ENCODE measurements at regions not wholly inside any gene's neighbourhood (a gene's known extent, or its start where the extent isn't known, plus 50 kb on each side); places are given as distances from the start of the nearest gene placed in this dataset.

DNA sequence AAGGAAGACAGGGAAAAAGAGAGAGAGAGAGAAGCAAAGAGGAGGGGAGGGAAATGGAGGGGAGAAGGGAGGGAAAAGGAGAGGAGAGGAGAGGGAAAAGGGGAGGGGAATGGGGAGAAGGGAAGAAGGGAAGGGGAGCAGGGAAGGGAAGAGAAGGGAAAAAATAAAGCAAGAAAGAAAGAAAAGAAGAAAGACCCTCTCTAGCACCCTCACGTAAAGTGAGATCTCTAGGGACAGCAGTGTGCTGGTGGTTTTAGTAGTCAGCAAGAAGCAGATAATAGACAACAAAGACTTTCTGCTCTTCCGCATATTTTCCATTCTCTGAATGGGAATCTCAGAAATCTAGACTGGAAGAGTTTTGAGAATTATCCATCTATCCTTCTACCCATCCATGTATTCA, 201.8 kb upstream of the RFC3 start:
- no peak for DNase-seq (ENCODE audit: low read depth in 1 of 2, low spot score in 1 of 2)

DNA sequence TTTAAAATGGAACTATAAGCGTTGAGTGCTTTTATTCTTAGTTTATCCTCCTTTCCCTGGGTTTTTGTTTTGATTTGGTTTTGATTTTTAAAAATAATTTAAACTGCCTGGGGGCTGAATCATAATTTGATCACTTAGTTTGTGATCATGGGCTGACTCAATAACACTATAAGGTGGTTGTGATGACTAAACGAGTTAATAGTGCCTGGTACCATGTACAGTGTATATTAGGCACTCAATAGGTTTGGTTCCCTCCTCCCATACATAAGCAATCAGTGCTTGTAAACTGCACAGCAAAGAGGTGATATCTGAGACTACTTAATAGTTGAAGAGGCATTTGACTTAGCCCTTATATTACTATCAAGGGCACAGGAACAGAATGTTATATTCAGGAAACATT, 200.9 kb upstream of the RFC3 start:
- no peak for DNase-seq (ENCODE audit: low read depth in 1 of 2, low spot score in 1 of 2)

DNA sequence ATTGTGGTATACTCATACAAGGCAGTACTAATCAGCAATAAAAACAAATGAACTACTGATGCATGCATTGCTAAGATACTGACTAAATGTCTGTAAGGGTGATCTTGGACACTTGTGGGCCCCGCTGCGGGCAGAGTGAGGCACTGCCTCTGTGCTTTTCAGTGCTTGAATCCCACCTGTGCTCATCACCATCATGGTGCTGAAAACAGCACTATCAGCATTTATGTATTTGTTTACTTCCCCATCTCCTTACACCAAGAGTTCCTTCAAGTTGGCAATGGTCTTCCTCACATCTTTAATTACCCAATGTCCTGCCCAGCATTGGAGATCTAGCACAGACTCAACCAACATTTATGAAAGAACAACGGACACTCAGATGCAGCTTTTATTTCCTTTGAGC, 193.7 kb upstream of the RFC3 start:
- no peak for DNase-seq (ENCODE audit: low read depth in 1 of 2, low spot score in 1 of 2)

DNA sequence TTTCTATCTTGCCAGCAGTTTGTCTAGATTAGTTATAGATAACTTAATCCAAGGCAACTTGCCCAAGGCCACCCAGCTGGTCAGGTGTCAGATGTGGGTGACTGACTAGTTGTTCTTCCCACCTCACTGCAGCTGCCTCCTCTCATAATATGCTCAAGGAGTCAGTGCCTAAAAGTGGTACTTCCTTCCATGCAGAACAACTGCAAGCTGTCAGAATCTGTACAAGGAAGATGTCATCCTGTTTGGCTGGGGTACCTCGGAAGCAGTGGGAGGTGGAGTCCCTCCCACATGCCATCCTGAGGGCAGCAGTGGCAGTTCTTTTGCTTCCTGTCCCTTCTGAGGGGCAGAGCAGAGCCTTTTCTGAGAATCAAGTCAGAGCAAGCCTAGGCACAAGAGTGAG, 193.2 kb upstream of the RFC3 start:
- no peak for DNase-seq (ENCODE audit: low read depth in 1 of 2, low spot score in 1 of 2)

DNA sequence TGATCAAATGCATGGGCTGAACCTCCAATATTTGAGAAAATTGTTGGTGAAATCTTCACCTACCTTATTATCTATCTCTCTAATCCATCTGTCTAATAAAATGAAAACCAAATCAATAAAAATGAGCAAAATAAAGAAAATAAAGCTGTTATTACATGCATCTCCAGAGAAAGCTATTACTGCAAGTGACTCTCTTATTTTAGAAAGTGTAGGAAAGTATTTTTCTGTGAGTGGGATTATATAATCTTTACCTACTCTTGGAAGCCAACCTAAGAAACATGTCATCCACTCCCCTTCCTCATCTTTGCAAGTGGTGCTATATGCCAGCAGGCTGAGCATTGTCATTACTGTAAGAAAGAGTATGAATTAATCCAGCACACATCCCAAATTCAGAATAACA, 191.5 kb upstream of the RFC3 start:
- no peak for DNase-seq (ENCODE audit: low read depth in 1 of 2, low spot score in 1 of 2)

DNA sequence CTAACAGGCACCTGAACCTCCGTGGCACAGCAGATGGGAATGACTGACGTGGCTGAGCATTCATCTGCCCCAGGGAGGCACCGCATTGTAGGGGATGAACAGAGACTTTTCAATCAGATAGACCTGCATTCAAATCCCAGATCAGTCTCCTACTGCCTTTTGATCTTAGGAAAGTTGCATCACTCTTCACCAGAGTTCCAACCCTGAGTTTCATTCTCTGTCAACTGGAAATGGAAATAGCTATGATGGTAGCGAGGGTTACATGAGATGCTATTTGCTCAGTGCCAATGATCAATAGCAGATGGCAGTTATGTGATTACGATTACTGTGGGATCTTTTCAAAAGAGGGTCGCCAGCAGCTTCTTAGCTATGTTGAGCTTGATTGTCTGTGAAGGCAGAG, 189.3 kb upstream of the RFC3 start:
- DNase-seq (ENCODE audit: low read depth in 1 of 2, low spot score in 1 of 2): no peak

DNA sequence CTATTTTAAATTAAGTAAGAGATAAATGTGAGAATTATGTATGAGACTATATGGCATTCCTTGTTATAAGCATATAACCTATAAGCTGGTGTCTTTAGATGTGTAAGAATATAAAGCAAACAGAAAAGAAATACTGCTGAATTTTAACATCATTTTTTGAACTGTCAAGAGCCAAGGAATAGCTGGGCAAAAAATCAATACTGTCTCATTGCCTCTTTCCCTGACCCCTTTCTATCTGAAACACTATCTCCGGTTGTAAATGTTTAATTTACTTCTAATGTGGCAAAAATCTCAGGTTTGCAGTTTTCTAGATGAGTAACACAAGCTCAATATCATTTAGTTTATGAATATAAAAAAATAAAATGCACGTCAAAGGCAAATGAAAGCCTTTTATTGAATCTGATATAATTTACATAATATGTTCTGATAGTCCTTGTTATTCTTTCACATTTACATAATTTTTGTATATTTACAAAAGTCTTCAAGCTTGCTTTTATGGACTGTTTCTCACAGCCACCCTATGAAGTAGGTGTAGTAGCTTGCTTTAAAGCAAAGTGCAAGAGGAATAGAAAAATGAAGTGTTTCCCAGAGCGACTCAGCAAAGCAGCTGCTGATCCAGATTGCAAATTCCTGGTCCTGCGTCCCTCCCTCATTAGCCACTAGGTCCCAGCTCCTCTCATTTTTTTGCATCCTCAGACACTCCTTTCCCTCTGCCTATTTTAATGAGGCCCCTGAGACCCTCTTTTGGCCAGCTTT, 188.2 kb upstream of the RFC3 start:
- no peak for DNase-seq (ENCODE audit: low read depth in 1 of 2, low spot score in 1 of 2)

DNA sequence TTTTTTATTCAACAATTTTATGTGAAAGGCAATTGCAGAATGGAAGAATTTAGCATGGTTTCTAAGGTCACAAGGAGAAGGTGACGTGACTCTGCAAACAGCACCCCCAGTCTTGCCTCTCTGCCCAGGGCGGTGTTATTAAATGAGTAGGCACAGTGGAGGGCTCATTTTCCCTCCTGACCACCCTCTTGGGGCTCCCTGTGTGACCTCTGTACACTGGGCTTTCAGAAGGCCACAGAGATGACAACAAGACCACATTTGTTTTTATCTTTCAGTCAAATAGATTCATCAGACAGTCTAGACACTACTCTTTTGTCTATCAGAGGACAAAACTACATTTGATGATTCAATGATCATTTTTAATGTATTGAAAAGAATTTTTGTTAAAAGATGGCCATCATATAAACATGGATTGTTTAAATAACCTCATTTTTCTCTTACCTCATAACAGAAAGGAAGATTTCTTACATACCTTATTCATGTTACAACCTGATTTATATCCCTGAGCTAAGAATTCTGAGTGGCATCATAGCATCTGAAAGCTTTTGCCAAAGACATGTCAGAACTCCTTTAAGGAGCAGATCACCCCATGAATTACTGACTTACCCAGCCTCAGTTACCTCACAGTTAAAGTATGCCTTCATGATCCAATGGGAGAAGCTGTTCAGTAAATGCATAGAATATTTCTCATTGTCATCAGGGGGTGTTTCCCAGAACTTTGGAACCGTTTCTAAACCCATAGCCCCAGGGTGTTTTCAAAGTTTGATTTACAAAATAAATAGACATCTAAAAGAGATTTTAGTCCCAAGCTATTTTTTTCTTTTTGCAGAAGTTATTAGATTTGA, 184.0 kb upstream of the RFC3 start:
- no peak for DNase-seq (ENCODE audit: low read depth in 1 of 2, low spot score in 1 of 2)

DNA sequence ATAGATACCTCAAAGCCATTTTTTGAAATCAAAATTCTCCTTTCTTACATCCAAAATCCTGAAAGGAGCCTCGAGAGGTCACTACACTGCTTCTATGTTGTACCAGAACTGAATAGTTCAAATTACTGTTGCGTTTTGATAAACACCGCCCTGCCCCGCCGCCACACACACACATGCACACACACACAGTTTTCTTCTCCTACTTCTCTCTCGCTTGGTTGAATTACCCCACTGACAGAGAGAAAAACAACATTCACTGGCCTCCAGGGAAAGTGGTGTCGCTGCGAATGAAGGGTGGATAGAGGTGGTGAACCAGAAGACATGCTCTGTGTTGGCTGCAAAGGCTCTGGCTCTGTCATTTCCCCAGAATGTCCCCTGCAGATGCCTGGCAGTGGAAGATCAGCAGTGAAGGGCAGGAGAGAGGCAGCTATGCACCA, 183.4 kb upstream of the RFC3 start:
- no peak for DNase-seq (ENCODE audit: low read depth in 1 of 2, low spot score in 1 of 2)

DNA sequence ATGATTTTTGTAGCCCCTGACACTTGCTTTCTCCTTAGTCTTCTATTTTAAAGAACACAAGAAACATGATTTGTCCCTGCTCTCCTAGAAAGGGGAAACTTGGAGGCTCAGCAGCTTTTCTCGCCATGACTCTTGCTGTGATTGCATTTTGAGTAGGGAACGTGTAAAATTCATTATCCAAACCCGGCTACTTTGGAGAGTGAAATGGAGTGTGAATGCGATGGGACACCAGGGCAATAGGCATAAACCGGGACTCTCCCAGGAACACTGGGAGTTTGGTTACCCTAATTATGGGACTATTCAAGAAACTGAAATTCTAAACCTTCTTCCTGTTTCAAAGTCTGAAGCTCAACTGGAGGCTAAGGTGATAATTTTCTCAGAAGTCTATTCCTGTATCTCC, 181.7 kb upstream of the RFC3 start:
- DNase-seq (ENCODE audit: low read depth in 1 of 2, low spot score in 1 of 2): no peak

DNA sequence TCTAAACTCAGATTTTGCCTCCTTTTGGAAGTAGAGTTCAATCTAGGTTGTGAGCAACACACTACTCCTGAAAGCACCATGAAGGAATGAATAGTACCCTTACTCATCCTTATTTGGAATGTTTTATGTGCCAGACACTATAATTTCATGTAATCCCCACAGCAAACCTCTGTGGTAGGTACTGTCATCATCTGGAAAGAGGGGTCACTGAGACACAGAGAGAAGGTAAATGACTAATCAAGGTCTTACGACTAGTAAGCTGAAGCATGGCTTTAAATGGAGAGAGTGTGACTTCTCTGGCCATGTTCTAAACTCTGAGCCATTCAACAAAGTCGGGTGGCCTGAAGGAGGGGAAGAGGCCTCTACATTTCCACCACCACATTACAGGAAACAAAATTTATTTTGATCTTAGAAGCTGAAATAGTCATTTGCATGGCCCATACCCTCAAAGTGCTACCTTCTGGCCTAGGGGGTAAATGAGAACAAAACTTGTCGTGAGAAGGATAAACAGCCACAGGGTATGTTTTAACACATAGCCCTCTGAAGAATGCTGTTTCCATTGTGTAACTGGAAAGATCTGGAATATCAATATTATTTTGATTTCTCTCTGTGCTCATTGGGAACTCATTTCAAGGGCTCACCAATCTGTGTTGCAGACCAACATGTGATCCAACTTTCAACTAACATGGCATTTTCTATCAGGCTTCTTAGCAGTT, 180.8 kb upstream of the RFC3 start:
- DNase-seq (ENCODE audit: low read depth in 1 of 2, low spot score in 1 of 2): no peak

DNA sequence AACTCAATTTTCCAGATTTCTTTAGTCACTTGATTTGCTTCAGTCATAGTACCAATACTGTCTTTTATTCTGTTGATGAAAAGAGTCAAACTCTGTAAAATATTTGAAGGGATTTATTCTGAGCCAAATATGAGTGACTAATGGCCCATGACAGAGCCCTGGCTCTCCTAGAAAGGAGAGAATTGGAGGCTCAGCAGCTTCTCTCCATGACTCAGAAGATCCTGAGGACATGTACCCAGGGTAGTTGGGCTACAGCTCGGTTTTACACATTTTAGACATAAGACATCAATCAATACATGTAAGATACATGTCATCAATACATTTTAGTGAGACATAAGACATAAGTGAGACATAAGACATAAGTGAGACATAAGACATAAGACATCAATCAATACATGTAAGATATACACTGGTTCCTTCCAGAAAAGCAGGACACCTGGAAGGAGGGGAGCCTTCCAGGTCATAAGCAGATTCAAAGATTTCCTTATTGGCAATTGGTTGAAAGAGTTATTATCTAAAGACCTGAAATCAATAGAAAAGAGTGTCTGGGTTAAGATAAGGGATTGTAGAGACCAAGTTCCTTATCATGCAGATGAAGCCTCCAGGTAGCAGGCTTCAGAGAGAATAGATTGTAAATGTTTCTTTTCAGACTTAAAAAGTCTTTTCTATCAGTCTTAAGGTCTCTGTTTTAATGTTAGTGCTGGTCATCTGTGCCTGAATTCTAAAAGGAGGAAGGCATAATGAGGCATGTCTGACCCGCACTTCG, 179.8 kb upstream of the RFC3 start:
- DNase-seq (ENCODE audit: low read depth in 1 of 2, low spot score in 1 of 2): no peak

DNA sequence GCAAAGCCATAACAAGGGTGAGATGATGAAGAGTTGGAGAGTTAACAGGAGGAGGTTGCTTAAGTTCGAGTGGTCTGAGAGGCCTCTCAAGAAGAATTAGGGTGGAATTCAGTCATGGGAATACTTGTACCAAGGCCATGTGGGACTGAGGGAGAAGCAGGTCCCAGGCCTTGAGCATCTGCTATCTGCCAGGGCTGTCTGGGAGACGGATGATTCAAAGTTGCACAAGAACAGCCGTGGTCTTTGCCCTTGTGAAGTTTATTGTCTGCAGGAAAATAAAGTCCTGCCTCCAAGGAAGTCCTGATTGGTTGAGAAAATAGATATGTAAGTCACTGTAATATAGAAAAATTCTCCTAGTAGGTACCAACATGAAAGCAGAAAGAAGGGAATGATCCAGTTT, 178.8 kb upstream of the RFC3 start:
- no peak for DNase-seq (ENCODE audit: low read depth in 1 of 2, low spot score in 1 of 2)

DNA sequence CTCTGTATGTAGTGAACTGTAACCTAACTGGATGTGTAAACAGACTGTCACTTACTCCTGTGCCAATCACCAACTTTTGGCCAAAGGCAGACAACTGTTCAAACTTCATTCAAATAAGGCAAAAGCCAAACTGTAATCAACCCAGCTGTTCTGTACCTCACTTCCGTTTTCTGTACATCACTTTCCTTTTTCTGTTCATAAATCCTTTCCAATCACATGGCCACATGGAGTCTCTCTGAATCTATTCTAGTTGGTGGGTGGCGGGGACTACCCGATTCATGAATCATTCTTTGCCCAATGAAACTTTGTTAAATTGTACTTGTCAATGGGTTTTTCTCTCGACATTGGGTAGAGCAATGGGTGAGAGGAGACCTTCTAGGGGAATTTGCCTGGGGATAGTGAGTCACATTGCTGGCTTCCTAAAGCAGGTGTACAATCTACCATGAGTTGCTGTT, 178.3 kb upstream of the RFC3 start:
- DNase-seq (ENCODE audit: low read depth in 1 of 2, low spot score in 1 of 2): peak in 1 of 2 donors; percentile 26

DNA sequence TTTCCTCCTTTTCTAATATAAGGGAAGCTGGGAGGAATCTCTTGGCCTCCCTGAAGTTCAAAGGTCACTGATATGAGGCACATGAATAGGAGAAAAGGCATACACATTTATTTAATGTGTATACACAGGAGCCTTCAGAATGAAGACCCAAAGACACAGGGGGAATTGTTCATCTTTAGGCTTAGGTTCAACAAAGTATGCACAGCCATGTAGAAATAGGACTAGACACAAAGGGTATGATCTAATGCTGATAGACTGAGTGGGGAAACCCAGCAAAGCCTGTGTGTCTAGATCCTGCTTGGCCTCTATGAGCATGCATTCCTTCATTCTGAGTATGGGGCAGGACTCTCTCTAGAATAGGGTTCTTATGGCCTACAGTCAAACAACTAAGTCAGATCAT, 177.1 kb upstream of the RFC3 start:
- DNase-seq (ENCODE audit: low read depth in 1 of 2, low spot score in 1 of 2): no peak

DNA sequence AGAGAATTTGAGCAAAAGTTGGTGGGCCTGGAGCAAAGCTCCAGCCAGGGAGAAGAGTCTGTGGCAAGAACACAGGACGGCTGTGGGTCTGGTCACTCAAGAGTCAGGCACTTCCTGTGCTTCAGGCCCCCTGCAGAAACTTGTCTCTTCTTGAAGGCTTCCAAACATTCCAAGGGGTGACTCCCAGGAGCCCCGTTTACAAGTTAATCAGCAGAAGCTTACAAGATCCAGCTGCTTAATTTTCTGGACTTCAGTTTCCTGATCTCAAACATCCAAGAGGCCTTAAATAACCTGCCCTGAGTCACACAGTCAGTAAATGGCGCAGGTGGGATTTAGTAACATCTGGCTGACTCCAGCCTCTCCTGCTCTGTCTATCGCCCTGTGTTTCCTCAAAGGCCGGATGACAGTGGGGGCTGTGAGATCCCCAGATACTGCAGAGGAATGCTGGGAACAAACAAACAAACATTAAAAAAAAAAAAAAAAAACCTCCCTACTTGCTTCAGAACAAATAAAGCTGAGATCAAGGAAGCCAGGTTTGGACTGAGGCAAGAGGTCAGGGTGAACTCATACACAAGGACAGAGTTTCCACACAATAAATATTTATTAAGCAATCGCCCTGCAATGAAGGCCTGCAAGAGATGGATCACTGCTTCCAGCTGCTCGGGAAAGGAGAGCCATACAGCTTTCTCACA, 175.4 kb upstream of the RFC3 start:
- no peak for DNase-seq (ENCODE audit: low read depth in 1 of 2, low spot score in 1 of 2)

DNA sequence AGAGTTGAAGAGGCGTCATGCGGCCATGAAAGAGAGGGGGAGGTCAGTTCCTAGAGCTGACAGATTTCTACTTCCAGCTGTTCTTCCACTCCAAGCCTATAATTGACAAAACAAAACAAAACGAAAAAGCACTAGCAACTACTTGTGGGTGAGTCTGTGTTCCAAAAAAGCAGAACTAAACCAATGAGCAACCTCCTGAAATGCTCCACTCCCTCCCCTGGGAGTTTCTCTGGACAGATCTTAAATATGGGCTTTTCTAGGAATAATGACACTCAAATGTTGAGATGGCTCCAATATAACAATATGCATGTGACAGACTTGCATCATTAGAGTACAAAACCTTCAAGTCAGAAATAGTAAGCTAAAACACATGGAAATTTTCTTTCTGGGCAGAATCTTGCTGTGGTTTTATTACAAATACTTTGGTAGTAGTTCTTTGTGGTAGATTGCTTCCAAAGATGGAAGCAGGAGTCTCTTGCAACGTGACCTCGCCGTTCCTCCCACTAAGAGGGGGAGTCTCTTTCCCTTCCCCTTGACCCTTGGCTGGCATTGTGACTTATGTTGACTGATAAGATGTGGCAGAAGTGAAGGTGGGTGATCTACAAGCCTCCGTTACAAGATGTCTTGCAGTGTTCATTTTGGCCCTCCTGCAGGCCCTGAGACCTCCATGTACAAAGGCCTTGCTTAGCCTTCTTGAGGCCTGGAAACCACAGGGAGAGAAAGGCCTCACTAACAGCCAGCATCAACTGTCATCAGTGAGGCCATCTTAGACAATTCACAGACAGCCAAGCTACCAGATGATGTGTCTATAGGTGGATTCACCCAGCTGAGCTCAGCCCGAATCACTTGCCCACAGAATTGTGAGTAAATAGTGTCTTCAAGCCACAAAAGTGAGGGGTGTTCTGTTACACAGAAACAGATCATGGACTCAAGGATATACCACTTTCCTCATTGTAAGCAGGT, 173.1 kb upstream of the RFC3 start:
- DNase-seq (ENCODE audit: low read depth in 1 of 2, low spot score in 1 of 2): no peak

DNA sequence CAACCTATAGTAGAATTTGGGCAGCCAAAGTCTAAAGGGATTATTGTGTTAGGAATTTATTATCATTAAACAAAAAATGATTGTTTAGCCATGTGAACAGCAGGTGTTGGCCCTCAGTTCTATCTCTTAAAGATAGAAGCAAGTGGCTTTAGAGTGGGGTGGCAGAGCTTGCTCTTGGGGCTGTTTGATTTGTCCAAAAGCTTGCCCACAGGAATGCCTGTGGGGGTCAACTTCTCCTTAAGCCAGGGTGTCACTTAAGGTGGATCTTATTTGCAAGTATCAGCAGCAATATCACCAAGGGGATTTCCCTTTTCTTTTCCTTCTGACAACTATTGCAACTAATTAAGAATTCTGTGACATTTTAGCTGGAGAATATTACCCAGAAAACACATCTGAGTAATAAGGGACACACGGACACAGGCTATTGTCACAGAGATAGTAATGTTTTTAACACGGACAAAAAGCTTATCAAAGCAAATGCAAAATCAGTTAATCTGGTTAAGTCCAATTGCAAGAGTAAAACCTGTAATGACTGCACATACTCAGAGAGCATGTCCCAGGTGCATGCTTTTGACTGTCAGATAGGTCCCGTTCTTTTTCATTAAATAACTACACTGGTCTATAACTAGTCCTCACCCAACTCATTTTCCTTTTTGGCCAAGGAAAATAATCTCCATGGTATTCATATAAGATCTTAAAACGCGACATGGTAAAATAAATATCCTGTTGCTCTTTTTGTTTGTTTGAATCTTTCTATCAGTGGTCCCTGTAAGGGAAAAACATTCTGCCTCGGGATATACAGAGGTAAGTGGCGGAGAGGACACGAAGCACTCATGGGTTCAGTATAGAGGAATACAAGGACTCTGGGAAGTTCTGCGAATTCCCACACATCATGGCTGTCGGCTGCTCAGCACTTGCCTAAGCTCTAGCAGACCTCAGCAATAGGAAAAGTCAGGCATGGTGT, 172.1 kb upstream of the RFC3 start:
- DNase-seq (ENCODE audit: low read depth in 1 of 2, low spot score in 1 of 2): no peak
